ENCODE measurements at regions not wholly inside any gene's neighbourhood (a gene's known extent, or its start where the extent isn't known, plus 50 kb on each side); places are given as distances from the start of the nearest gene placed in this dataset.

DNA sequence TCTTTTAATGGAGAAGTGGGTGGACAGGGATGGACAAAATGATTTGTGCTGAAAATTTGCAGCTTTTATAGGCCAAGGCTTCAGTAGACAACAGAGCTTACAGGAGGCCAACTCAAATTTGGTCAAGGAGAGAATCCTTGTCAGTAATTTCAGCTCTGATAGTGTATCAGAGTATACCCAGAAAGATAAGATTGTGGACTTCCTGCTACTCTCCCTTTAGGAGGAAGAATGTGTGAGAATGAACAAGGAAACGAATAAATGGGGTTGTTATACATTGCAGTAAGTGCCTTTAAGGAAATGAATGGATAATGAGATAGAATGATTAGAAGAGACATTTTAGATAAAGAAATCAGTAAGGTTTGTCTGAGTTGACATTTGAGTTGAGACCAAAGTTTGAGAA lies 519.9 kb downstream of the UTRN start:
- H3K36me3 Mint-ChIP-seq = peaks cover 42% of the 10 kb centered on the region
- no peaks in the 10 kb centered on the region for H3K4me1 Mint-ChIP-seq
- no peak overlapping the region for H3K27ac Mint-ChIP-seq
- no peak for ATAC-seq
- CTCF ChIA-PET = no interaction called here
- H3K27me3 Mint-ChIP-seq = no peaks in the 10 kb centered on the region
- no peaks in the 10 kb centered on the region for H3K9me3 Mint-ChIP-seq (ENCODE audit: low read depth)
- no peak for DNase-seq
- H3K4me3 Mint-ChIP-seq = no peak overlapping the region

DNA sequence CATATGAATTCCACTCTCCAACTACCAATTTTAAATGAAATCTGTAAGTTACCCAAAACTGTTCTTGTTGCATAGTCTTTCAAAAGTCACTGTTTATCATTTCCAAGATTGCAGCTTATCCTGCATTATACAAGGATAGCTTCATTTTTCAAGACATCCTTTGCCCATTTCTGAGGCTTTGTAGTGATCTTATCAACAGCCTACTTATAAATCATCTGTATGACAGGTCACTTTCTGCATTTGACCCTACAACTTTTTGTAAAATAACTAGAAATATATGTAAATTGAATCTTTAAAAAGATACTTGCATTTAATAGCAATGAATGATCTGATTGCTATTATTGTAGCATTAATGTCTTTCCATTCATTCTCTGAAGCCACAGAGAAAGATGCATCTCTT lies 521.1 kb downstream of the UTRN start:
- ATAC-seq (no peak), DNase-seq (no peak)
- Mint-ChIP-seq H3K27ac (no peak overlapping the region), H3K9me3 (ENCODE audit: low read depth) (no peaks in the 10 kb centered on the region), H3K4me1 (no peaks in the 10 kb centered on the region), H3K27me3 (no peaks in the 10 kb centered on the region), H3K4me3 (no peak overlapping the region), H3K36me3 (peaks cover 48% of the 10 kb centered on the region)
- CTCF ChIA-PET = no interaction called here

DNA sequence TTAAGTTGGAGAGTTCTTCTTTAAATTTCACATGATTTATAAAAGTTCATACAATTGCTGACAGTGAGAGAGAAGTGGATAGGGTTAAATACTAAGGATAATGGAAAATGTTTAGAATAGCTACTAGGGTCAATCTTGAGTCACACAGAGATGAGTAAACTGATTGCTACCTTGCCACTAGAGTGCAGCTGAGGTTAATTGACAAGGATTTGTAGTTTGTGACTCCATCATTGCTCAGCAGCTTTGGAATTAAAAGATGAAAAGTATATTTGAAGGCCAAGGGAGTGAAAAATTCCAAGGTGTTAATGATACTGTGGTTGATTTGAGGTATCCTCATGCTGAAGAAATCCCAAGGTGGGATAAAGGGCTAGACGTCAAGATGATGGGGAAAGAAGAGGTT lies 524.0 kb downstream of the UTRN start:
- Mint-ChIP-seq H3K4me1 (no peaks in the 10 kb centered on the region), H3K4me3 (no peak overlapping the region), H3K9me3 (ENCODE audit: low read depth) (no peaks in the 10 kb centered on the region), H3K27me3 (no peaks in the 10 kb centered on the region), H3K27ac (no peak overlapping the region), H3K36me3 (peaks cover 56% of the 10 kb centered on the region)
- no peak for ATAC-seq
- CTCF ChIA-PET = no interaction called here
- no peak for DNase-seq

- H3K27me3 Mint-ChIP-seq = no peaks in the 10 kb centered on the region
- no peak overlapping the region for H3K4me3 Mint-ChIP-seq
- H3K9me3 Mint-ChIP-seq (ENCODE audit: low read depth) = no peaks in the 10 kb centered on the region
- DNase-seq = no peak
- CTCF ChIA-PET = interaction anchor here (0.7 kb wide), 1 partner anchor 577 kb away, joined by 3 read pairs; no protein-coding TSS in a partner anchor
- H3K36me3 Mint-ChIP-seq = peaks cover 56% of the 10 kb centered on the region
- no peak overlapping the region for H3K27ac Mint-ChIP-seq
- H3K4me1 Mint-ChIP-seq = no peaks in the 10 kb centered on the region
- no peak for ATAC-seq
These were observed 524.8 kb downstream of the UTRN start for GRCh38 chr6:144809969-144810368.

DNA sequence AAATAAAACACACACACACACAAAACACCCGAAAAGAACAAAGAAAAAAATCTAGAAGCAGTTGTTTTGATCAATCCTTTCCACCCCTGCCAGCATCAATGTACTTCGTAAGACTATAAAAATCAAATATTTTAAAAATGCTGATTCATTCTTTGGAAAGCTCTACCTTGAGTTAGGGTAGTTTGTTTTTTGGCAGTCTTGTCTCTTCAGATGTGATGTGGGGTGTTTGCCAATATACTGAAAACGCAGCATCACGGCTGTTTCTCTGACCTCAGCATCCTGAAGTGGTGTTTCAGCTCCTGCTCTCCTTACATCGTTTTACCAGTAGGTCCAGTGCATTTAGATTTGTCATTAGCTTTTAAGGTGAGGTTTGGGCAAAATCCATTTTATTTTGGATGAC lies 526.0 kb downstream of the UTRN start:
- Mint-ChIP-seq H3K27me3 (no peaks in the 10 kb centered on the region), H3K36me3 (peaks cover 53% of the 10 kb centered on the region), H3K9me3 (ENCODE audit: low read depth) (no peaks in the 10 kb centered on the region), H3K4me1 (no peaks in the 10 kb centered on the region), H3K4me3 (no peak overlapping the region), H3K27ac (no peak overlapping the region)
- CTCF ChIA-PET = no interaction called here
- no peak for ATAC-seq
- no peak for DNase-seq

DNA sequence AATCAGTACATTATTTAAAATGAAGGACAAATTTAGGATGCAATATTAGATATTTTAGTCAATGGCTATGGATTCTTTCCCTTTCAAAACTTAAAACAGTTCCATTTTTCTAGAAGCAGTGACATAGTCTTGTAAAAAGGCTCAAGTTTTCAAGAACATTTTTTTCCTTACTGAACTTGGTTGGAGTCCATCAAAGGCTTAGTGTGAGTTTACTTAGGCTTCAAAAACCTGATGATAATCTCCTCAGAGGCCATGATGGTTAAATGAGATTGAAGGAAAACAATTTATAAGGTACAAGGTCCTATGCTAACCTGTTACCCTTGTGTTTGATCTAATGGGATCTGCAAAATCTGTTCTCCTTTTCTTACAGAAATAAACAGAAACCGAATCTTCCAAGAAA lies 531.8 kb downstream of the UTRN start:
- Mint-ChIP-seq H3K9me3 (ENCODE audit: low read depth) (no peaks in the 10 kb centered on the region), H3K27ac (no peak overlapping the region), H3K36me3 (peaks cover 36% of the 10 kb centered on the region), H3K4me3 (no peak overlapping the region), H3K27me3 (no peaks in the 10 kb centered on the region), H3K4me1 (peaks cover 10% of the 10 kb centered on the region)
- ATAC-seq (no peak), DNase-seq (no peak)
- CTCF ChIA-PET = no interaction called here

GRCh38 chr6:144820270-144820669 lies 535.1 kb downstream of the UTRN start:
- Mint-ChIP-seq H3K36me3 (peaks cover 22% of the 10 kb centered on the region), H3K27ac (no peak overlapping the region), H3K4me3 (no peak overlapping the region), H3K4me1 (peaks cover 10% of the 10 kb centered on the region), H3K27me3 (no peaks in the 10 kb centered on the region), H3K9me3 (ENCODE audit: low read depth) (no peaks in the 10 kb centered on the region)
- ATAC-seq (no peak), DNase-seq (no peak)
- CTCF ChIA-PET = no interaction called here

DNA sequence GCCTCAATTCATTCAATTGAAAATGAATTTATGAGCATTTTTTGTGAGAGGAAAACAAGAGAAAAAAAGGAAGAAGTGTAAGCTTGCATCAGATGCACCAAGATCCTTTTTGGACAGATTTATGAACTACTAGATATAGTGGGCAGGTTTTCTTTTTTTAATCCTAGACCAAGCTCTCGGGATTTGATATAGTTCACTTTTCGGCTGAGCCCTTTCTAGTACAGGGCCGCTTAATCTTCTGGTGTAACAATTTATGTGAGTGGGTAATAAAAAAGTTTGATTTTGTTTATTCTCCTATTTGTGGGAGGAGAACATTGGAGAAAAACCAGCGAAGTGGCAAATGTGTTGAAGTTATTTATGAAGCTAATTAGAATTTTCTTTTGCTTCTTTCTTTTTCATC lies 538.0 kb downstream of the UTRN start:
- no peak overlapping the region for H3K4me3 Mint-ChIP-seq
- no peak overlapping the region for H3K27ac Mint-ChIP-seq
- ATAC-seq (no peak), DNase-seq (no peak)
- H3K4me1 Mint-ChIP-seq = peaks cover 10% of the 10 kb centered on the region
- H3K9me3 Mint-ChIP-seq (ENCODE audit: low read depth) = no peaks in the 10 kb centered on the region
- H3K36me3 Mint-ChIP-seq = peaks cover 29% of the 10 kb centered on the region
- H3K27me3 Mint-ChIP-seq = no peaks in the 10 kb centered on the region
- CTCF ChIA-PET = no interaction called here

- Mint-ChIP-seq H3K27ac (no peak overlapping the region), H3K9me3 (ENCODE audit: low read depth) (no peaks in the 10 kb centered on the region), H3K4me1 (peaks cover 9% of the 10 kb centered on the region), H3K4me3 (no peak overlapping the region), H3K36me3 (peaks cover 33% of the 10 kb centered on the region), H3K27me3 (no peaks in the 10 kb centered on the region)
- CTCF ChIA-PET = no interaction called here
- no peak for DNase-seq
- ATAC-seq = no peak
These were observed 538.9 kb downstream of the UTRN start for GRCh38 chr6:144824018-144824417.

DNA sequence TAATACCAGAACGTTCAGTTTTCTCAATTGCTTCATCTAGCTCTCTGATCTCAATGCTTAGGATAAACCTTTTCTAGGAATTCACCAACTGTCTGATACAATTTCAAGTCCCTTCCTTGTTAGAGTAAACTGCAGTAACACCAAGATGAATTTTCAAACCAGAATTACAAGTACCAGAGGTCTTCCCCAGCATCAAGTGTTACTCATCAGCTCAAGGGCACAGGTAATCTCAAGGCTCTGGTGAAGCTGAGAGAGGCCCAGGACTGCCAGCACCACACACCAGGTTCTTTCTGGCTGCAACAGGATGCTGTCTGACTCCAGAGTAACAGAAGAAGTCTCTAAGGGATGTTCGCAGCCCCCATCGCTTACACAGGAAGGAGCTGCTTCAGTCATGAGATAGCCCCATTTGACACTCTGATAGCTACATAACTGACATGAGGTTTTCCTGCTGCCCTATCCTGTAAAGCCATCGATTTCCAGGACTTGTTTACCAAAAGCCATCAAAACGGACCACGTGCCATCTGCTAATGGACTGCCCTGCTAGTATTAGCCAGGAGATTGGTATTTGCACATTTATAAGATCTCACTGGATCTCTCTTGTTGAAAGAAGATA lies 549.4 kb downstream of the UTRN start:
- CTCF ChIA-PET = interaction anchor here (0.9 kb wide), 1 partner anchor 98 kb away, joined by 3 read pairs; no protein-coding TSS in a partner anchor
- Mint-ChIP-seq H3K27me3 (no peaks in the 10 kb centered on the region), H3K4me1 (no peaks in the 10 kb centered on the region), H3K9me3 (ENCODE audit: low read depth) (no peaks in the 10 kb centered on the region), H3K4me3 (no peak overlapping the region), H3K27ac (no peak overlapping the region), H3K36me3 (peaks cover 32% of the 10 kb centered on the region)
- ATAC-seq (no peak), DNase-seq (no peak)

DNA sequence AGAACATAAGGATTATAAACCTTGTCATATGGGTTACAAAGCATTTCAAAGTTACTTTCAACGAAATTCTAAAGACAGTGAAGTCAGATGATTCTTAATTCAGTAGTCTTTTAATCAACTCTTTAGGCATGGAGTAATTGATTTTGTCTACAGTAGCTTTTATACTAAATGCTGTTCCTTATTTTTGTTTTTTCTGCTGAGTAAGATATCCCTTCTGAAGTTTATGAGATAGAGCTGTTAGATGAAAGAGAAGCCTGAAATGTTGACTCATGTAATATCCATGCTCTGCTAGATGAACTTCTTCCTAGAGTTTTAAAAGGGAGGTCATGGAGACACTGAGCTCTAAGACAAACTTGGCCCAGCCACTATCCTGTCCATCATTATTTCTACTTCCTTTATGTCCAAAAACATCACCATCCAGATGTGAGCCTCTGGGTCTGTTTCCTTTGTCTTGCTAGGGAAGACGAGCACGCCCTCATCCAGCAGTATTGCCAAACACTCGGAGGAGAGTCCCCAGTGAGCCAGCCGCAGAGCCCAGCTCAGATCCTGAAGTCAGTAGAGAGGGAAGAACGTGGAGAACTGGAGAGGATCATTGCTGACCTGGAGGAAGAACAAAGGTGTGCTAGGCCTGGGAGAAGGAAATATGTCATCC lies 550.3 kb downstream of the UTRN start:
- ATAC-seq (no peak), DNase-seq (no peak)
- CTCF ChIA-PET = interaction anchor here (0.9 kb wide), 2 partner anchors 97 to 228 kb away, joined by 3 read pairs; no protein-coding TSS in a partner anchor
- Mint-ChIP-seq H3K27ac (no peak overlapping the region), H3K4me1 (no peaks in the 10 kb centered on the region), H3K4me3 (no peak overlapping the region), H3K27me3 (no peaks in the 10 kb centered on the region), H3K9me3 (ENCODE audit: low read depth) (no peaks in the 10 kb centered on the region), H3K36me3 (peaks cover 31% of the 10 kb centered on the region)

- Mint-ChIP-seq H3K27me3 (no peaks in the 10 kb centered on the region), H3K9me3 (ENCODE audit: low read depth) (no peaks in the 10 kb centered on the region), H3K4me3 (no peak overlapping the region), H3K36me3 (peaks cover 39% of the 10 kb centered on the region), H3K27ac (no peak overlapping the region), H3K4me1 (no peaks in the 10 kb centered on the region)
- CTCF ChIA-PET = no interaction called here
- ATAC-seq (no peak), DNase-seq (no peak)
These were observed 555.5 kb downstream of the UTRN start for GRCh38 chr6:144840619-144841018.

GRCh38 chr6:144843701-144844100 lies 558.6 kb downstream of the UTRN start:
- no peak overlapping the region for H3K4me3 Mint-ChIP-seq
- peaks cover 38% of the 10 kb centered on the region for H3K36me3 Mint-ChIP-seq
- no peaks in the 10 kb centered on the region for H3K4me1 Mint-ChIP-seq
- DNase-seq = no peak
- no peak for ATAC-seq
- no peak overlapping the region for H3K27ac Mint-ChIP-seq
- H3K27me3 Mint-ChIP-seq = no peaks in the 10 kb centered on the region
- CTCF ChIA-PET = no interaction called here
- H3K9me3 Mint-ChIP-seq (ENCODE audit: low read depth) = no peaks in the 10 kb centered on the region

DNA sequence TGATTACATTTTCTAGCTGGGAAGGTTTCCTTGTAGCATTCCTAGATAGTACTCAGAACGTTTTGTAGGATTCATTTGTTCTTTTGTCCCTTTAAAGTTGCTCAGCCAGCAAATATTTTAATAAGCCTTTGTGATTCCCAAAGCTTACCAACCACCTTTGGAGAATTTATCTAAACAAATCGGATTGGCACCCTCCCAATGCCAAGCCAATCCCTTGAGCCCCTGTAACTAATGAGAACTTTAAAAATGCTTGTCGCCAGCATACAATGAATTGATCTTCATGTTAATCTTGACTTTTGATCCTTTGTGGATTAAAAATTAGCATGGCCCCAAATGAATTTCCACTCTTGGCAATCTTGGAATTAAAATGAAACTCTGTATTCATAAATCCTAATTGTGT lies 559.5 kb downstream of the UTRN start:
- Mint-ChIP-seq H3K9me3 (ENCODE audit: low read depth) (no peaks in the 10 kb centered on the region), H3K4me3 (no peak overlapping the region), H3K27me3 (no peaks in the 10 kb centered on the region), H3K4me1 (no peaks in the 10 kb centered on the region), H3K36me3 (peaks cover 42% of the 10 kb centered on the region), H3K27ac (no peak overlapping the region)
- CTCF ChIA-PET = no interaction called here
- DNase-seq = no peak
- no peak for ATAC-seq
